Neuronal stem cell (in vitro differentiated cells): ENCODE measurements at regions not wholly inside any gene's neighbourhood (a gene's known extent, or its start where the extent isn't known, plus 50 kb on each side); places are given as distances from the start of the nearest gene placed in this dataset.
"Not testable (repeated sequence)": the region's sequence is repeated elsewhere in the genome, so short reads cannot be mapped to it uniquely, and the experiment has no call there.

Experiments used
- DNase-seq: peaks from one replicate; pipeline ENCODE4 v3.0.0-alpha.2; 2013; ENCODE audit warnings: low spot score
- H2AFZ ChIP-seq: one replicate; pipeline ENCODE4 v1.6.1; 2013; ENCODE audit warnings: mild to moderate bottlenecking, low read length, inconsistent platforms
- H2AK5ac ChIP-seq: 2 replicates; pipeline ENCODE4 v1.6.1; 2013; ENCODE audit warnings: low read depth, mild to moderate bottlenecking, inconsistent platforms, low read length, moderate library complexity, mixed read lengths
- H2BK120ac ChIP-seq: 2 replicates; pipeline ENCODE4 v1.6.1; 2013; ENCODE audit warnings: low read depth, mild to moderate bottlenecking, inconsistent platforms, low read length, moderate library complexity, mixed read lengths
- H2BK12ac ChIP-seq: one replicate; pipeline ENCODE4 v1.6.1; 2013; ENCODE audit warnings: low read length, inconsistent platforms
- H2BK15ac ChIP-seq: 2 replicates; pipeline ENCODE4 v1.6.1; 2013; ENCODE audit warnings: mild to moderate bottlenecking, low read length, inconsistent platforms, mixed read lengths
- H2BK5ac ChIP-seq: one replicate; pipeline ENCODE4 v1.6.1; 2013; ENCODE audit warnings: inconsistent platforms, mild to moderate bottlenecking, low read length, moderate library complexity
- H3K14ac ChIP-seq: one replicate; pipeline ENCODE4 v1.6.1; 2013; ENCODE audit warnings: low read length, inconsistent platforms
- H3K18ac ChIP-seq: 2 replicates; pipeline ENCODE4 v1.6.1; 2013; ENCODE audit warnings: low read length, inconsistent platforms
- H3K23ac ChIP-seq: 2 replicates; pipeline ENCODE4 v1.6.1; 2013; ENCODE audit warnings: low read depth, mild to moderate bottlenecking, mixed read lengths, low read length, inconsistent platforms; ENCODE audit not compliant: poor library complexity
- H3K27ac ChIP-seq: replicated peaks from 3 replicates; pipeline ENCODE4 v1.5.1; 2013; ENCODE audit warnings: low read length, inconsistent platforms
- H3K27me3 ChIP-seq, 3 experiments: 2 replicates each; pipeline ENCODE4 v1.6.1; 2013; ENCODE audit warnings: low read length in 3 of 3, mild to moderate bottlenecking in 2 of 3, inconsistent platforms in 1 of 3, low read depth in 1 of 3, mixed read lengths in 1 of 3, moderate library complexity in 1 of 3; ENCODE audit not compliant: control insufficient read depth in 3 of 3, insufficient read depth in 3 of 3
- H3K36me3 ChIP-seq, 2 donors: replicated peaks in 1 of 2; 2 replicates each; pipeline ENCODE4 v1.6.1; 2013; ENCODE audit warnings: low read length in 2 of 2; ENCODE audit not compliant: control insufficient read depth in 2 of 2, insufficient read depth in 2 of 2
- H3K4ac ChIP-seq: 2 replicates; pipeline ENCODE4 v1.6.1; 2013; ENCODE audit warnings: inconsistent platforms, mild to moderate bottlenecking, low read length, moderate library complexity
- H3K4me1 ChIP-seq, 2 donors: 1 replicate in 1 of 2; 2 replicates in 1 of 2; pipeline ENCODE4 v1.6.1; 2013; ENCODE audit warnings: low read length in 2 of 2, low read depth in 1 of 2; ENCODE audit not compliant: control insufficient read depth in 2 of 2, insufficient read depth in 1 of 2
- H3K4me2 ChIP-seq: one replicate; pipeline ENCODE4 v1.6.1; 2013; ENCODE audit warnings: mild to moderate bottlenecking, low read length, inconsistent platforms; ENCODE audit not compliant: insufficient read depth, poor library complexity, severe bottlenecking
- H3K4me3 ChIP-seq, 2 donors: 2 replicates each; pipeline ENCODE4 v1.5.1; 2013; ENCODE audit warnings: low read length in 2 of 2, mild to moderate bottlenecking in 2 of 2, inconsistent platforms in 1 of 2, moderate library complexity in 1 of 2
- H3K79me1 ChIP-seq: one replicate; pipeline ENCODE4 v1.6.1; 2013; ENCODE audit warnings: low read depth, mild to moderate bottlenecking, inconsistent platforms, low read length, moderate library complexity
- H3K9ac ChIP-seq: one replicate; pipeline ENCODE4 v1.6.1; 2013; ENCODE audit warnings: mild to moderate bottlenecking, low read depth, low read length, inconsistent platforms; ENCODE audit not compliant: poor library complexity
- H3K9me3 ChIP-seq, 2 donors: replicated peaks in 1 of 2; 2 replicates each; pipeline versions ENCODE3 to v1.6.1; 2013; ENCODE audit warnings: low read length in 2 of 2, mild to moderate bottlenecking in 2 of 2, inconsistent platforms in 1 of 2, low read depth in 1 of 2, mixed read lengths in 1 of 2, moderate library complexity in 1 of 2; ENCODE audit not compliant: control insufficient read depth in 2 of 2, insufficient read depth in 1 of 2
- H4K8ac ChIP-seq: one replicate; pipeline ENCODE4 v1.6.1; 2013; ENCODE audit warnings: low read depth, mild to moderate bottlenecking, inconsistent platforms, low read length, moderate library complexity
- H4K91ac ChIP-seq: one replicate; pipeline ENCODE4 v1.6.1; 2013; ENCODE audit warnings: low read length, low read depth, mild to moderate bottlenecking, inconsistent platforms; ENCODE audit not compliant: poor library complexity
- WGBS, 2 donors: extraction: QIAGEN DNeasy Blood & Tissue Kit; methylation state at CpG; one replicate each; pipeline ENCODE4 v1.1.7; 2013; ENCODE audit warnings: missing lambda C conversion rate in 2 of 2, mixed read lengths in 1 of 2; ENCODE audit not compliant: insufficient read length in 2 of 2, insufficient replicate concordance in 1 of 2; ENCODE audit errors: extremely low coverage in 2 of 2; 5-methylcytosine and 5-hydroxymethylcytosine counted together

GRCh38 chr1:9445081-9445480 is 94.2 kb upstream of the SLC25A33 start:
- not testable (repeated sequence) for H3K18ac ChIP-seq, H3K27ac ChIP-seq, H3K23ac ChIP-seq, H3K14ac ChIP-seq, H2BK120ac ChIP-seq, DNase-seq, H3K4ac ChIP-seq, H2AK5ac ChIP-seq, H3K4me3 ChIP-seq, H2BK12ac ChIP-seq, H3K9ac ChIP-seq, H3K4me2 ChIP-seq, H4K8ac ChIP-seq, H2BK15ac ChIP-seq, H3K79me1 ChIP-seq, H3K9me3 ChIP-seq, H2AFZ ChIP-seq, H3K36me3 ChIP-seq, H4K91ac ChIP-seq, H2BK5ac ChIP-seq
- WGBS, 2 donors: no CpG with 5 or more reads among the region's 10 CpGs
- peaks cover 7 to 13% of the 10 kb centered on the region in 2 donors for H3K4me1 ChIP-seq
- peaks cover 0 to 29% (median 0%) of the 10 kb centered on the region in 3 experiments for H3K27me3 ChIP-seq

DNA sequence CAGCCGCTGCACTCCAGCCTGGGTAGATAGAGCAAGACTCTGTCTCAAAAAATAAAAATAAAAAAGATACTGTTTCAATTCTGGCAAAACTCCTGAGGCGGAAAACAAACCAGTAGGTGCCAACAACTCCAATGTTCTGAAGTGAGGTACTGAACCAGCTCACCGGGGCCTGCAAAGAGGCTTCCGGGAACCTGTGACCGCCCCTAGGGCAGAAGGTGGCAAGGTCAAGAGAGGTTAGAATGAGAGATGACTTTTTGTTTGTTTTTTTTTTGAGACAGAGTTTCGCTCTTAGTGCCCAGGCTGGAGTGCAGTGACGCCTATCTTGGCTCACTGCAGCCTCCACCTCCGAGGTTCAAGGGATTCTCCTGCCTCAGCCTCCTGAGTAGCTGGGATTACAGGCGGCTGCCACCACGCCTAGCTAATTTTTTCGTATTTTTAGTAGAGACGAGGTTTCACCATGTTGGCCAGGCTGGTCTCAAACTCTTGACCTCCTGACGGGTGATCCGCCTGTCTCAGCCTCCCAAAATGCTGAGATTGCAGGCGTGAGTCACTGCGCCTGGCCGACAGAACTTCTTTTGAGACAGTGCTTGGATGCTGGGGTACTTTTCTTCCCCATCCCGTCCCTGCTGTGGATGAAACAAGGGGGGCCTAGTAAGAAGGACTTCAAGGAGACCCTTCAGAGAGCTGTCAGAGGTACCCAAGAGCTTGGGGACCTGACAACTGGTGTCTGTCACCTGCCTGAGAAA is 91.9 kb upstream of the SLC25A33 start:
- Histone ChIP-seq H3K4me2 (no peak overlapping the region), H2BK120ac (no peak overlapping the region), H3K18ac (no peak overlapping the region), H3K4ac (no peak overlapping the region), H2BK15ac (no peak overlapping the region), H3K4me3 (no peak overlapping the region), H2BK5ac (no peak overlapping the region), H3K14ac (no peak overlapping the region), H3K9ac (no peak overlapping the region), H2BK12ac (no peak overlapping the region), H2AK5ac (no peak overlapping the region), H3K23ac (no peak overlapping the region), H4K8ac (no peak overlapping the region), H3K27ac (no peak overlapping the region), H3K4me1 (peaks cover 7 to 13% of the 10 kb centered on the region in 2 donors), H3K27me3 (peaks cover 0 to 27% (median 0%) of the 10 kb centered on the region in 3 experiments), H4K91ac (no peak overlapping the region), H3K9me3 (no peaks in the 10 kb centered on the region), H2AFZ (no peak overlapping the region), H3K36me3 (no peaks in the 10 kb centered on the region), H3K79me1 (no peaks in the 10 kb centered on the region)
- no CpG with 5 or more reads among the region's 18 CpGs for WGBS, 2 donors
- DNase-seq: no peak

GRCh38 chr1:9448132-9449109 is 90.8 kb upstream of the SLC25A33 start:
- Histone ChIP-seq H3K4ac (no peak overlapping the region), H3K79me1 (peaks cover 3% of the 10 kb centered on the region), H3K27me3 (peaks cover 0 to 34% (median 0%) of the 10 kb centered on the region in 3 experiments), H4K91ac (no peak overlapping the region), H3K18ac (peak overlapping the region; percentile 29), H4K8ac (no peak overlapping the region), H2BK12ac (no peak overlapping the region), H2BK15ac (peak overlapping the region; percentile 22), H3K27ac (no peak overlapping the region), H3K14ac (no peak overlapping the region), H2BK120ac (no peak overlapping the region), H3K4me3 (no peak overlapping the region), H2AK5ac (no peak overlapping the region), H2AFZ (peak overlapping the region; percentile 72), H2BK5ac (no peak overlapping the region), H3K4me1 (peaks cover 7 to 15% of the 10 kb centered on the region in 2 donors), H3K23ac (no peak overlapping the region), H3K36me3 (peaks cover 0 to 2% of the 10 kb centered on the region in 2 donors), H3K4me2 (no peak overlapping the region), H3K9ac (no peak overlapping the region), H3K9me3 (peaks cover 0 to 2% of the 10 kb centered on the region in 2 donors)
- no peak for DNase-seq
- no CpG with 5 or more reads among the region's 15 CpGs for WGBS, 2 donors
